Peyer's patch (tissue), 4 donors: ENCODE measurements at regions not wholly inside any gene's neighbourhood (a gene's known extent, or its start where the extent isn't known, plus 50 kb on each side); places are given as distances from the start of the nearest gene placed in this dataset.

Experiments used
- DNase-seq, 3 donors: peaks; one replicate each; pipeline ENCODE4 v3.0.0-alpha.2; 2017 to 2019
- H3K27ac ChIP-seq, 4 donors: fragments of 200-600 bp; sonication (generic); one replicate each; pipeline ENCODE4 v1.5.1; 2016 to 2019
- H3K27me3 ChIP-seq, 2 donors: fragments of 200-600 bp; sonication (generic); one replicate each; pipeline ENCODE4 v1.5.1; 2019
- H3K36me3 ChIP-seq, 3 donors: fragments of 200-600 bp; sonication (generic); one replicate each; pipeline ENCODE4 v1.5.1; 2016 to 2019
- H3K4me1 ChIP-seq, 4 donors: fragments of 200-600 bp; sonication (generic); one replicate each; pipeline ENCODE4 v1.5.1; 2016 to 2019
- H3K4me3 ChIP-seq, 4 donors: fragments of 200-600 bp; sonication (generic); 1 replicate in 3 of 4; 2 replicates in 1 of 4; pipeline ENCODE4 v1.5.1; 2016 to 2019; ENCODE audit warnings: mild to moderate bottlenecking in 1 of 4
- H3K9me3 ChIP-seq, 4 donors: fragments of 200-600 bp; sonication (generic); one replicate each; pipeline ENCODE4 v1.5.1; 2016 to 2019; ENCODE audit warnings: mild to moderate bottlenecking in 1 of 4
- POLR2A ChIP-seq, 2 donors: fragments of 450-650 bp; IDR thresholded peaks; one replicate each; pipeline ENCODE4 v1.5.1; 2017; ENCODE audit warnings: antibody characterized with exemption in 2 of 2, mild to moderate bottlenecking in 2 of 2, moderate library complexity in 2 of 2
- TF ChIP-seq, protein P1 (sequence below), 6 experiments: fragments of 450-650 bp in 4 of 6; fragments of 200-600 bp in 2 of 6; sonication (generic) in 1 of 6; IDR thresholded peaks; one replicate each; pipeline ENCODE4 v1.5.1; 2017 to 2019; ENCODE audit warnings: antibody characterized with exemption in 6 of 6, mild to moderate bottlenecking in 3 of 6, moderate library complexity in 1 of 6

GRCh38 chr6:19979059-19979458 lies 141.9 kb downstream of the ID4 start:
- no peaks in the 10 kb centered on the region for H3K9me3 ChIP-seq
- H3K4me3 ChIP-seq, result no peak overlapping the region
- TF ChIP-seq, protein P1, sequence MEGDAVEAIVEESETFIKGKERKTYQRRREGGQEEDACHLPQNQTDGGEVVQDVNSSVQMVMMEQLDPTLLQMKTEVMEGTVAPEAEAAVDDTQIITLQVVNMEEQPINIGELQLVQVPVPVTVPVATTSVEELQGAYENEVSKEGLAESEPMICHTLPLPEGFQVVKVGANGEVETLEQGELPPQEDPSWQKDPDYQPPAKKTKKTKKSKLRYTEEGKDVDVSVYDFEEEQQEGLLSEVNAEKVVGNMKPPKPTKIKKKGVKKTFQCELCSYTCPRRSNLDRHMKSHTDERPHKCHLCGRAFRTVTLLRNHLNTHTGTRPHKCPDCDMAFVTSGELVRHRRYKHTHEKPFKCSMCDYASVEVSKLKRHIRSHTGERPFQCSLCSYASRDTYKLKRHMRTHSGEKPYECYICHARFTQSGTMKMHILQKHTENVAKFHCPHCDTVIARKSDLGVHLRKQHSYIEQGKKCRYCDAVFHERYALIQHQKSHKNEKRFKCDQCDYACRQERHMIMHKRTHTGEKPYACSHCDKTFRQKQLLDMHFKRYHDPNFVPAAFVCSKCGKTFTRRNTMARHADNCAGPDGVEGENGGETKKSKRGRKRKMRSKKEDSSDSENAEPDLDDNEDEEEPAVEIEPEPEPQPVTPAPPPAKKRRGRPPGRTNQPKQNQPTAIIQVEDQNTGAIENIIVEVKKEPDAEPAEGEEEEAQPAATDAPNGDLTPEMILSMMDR (IDR thresholded peaks at IDR 0.05), result no peak
- no peak for TF ChIP-seq POLR2A (IDR thresholded peaks at IDR 0.05)
- H3K36me3 ChIP-seq, result no peaks in the 10 kb centered on the region
- no peaks in the 10 kb centered on the region for H3K27me3 ChIP-seq
- DNase-seq, result no peak
- H3K27ac ChIP-seq, result no peak overlapping the region
- H3K4me1 ChIP-seq, result no peaks in the 10 kb centered on the region

- Histone ChIP-seq H3K27me3 (no peaks in the 10 kb centered on the region), H3K4me1 (no peaks in the 10 kb centered on the region), H3K36me3 (no peaks in the 10 kb centered on the region), H3K4me3 (no peak overlapping the region), H3K27ac (no peak overlapping the region), H3K9me3 (no peaks in the 10 kb centered on the region)
- DNase-seq, result no peak
- TF ChIP-seq POLR2A (IDR thresholded peaks at IDR 0.05), result no peak
- TF ChIP-seq, protein P1 (IDR thresholded peaks at IDR 0.05), result no peak
Observed at GRCh38 chr6:19979986-19980385, 142.8 kb downstream of the ID4 start.

GRCh38 chr6:19983374-19983773 lies 146.2 kb downstream of the ID4 start:
- H3K36me3 ChIP-seq, result no peaks in the 10 kb centered on the region
- H3K4me3 ChIP-seq, result no peak overlapping the region
- H3K27me3 ChIP-seq, result no peaks in the 10 kb centered on the region
- DNase-seq, result no peak
- H3K4me1 ChIP-seq, result no peaks in the 10 kb centered on the region
- no peaks in the 10 kb centered on the region for H3K9me3 ChIP-seq
- H3K27ac ChIP-seq, result no peak overlapping the region
- TF ChIP-seq, protein P1 (IDR thresholded peaks at IDR 0.05), result no peak
- no peak for TF ChIP-seq POLR2A (IDR thresholded peaks at IDR 0.05)

DNA sequence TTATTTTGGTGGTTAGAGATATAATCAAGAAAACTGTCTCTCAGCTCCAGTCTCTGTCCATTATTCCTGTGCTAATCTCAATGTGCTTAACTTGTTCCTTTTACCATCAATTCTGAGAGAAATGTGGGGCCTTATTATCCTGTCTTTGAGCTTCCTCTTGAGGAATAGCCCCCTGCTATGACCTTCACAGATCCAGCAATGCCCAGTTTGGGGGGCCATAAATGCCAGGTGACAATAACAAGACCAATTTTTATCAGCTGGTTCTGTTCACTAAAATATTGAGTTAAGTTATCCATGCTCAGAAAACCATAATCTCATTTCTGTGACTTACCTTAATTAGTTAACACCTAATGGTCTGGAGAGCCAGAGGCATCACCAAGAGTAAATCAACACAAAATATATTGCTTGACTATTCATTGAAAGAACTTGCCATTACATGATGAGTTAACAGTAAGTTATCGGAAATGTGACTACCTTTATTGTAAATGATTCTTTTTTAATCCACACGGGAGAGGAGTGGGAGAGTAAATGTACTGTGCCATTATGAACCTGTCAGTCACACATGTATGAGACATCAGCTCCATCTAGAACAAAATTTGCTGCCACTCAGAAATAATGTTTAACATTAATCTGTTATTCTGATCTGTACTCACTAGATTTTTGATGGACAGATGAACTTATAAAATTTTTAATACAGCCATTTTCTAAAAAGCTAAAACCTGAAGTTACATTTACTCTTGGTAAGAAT lies 149.7 kb downstream of the ID4 start:
- Histone ChIP-seq H3K36me3 (no peaks in the 10 kb centered on the region), H3K9me3 (no peaks in the 10 kb centered on the region), H3K4me1 (no peaks in the 10 kb centered on the region), H3K27ac (no peak overlapping the region), H3K27me3 (no peaks in the 10 kb centered on the region), H3K4me3 (no peak overlapping the region)
- no peak for TF ChIP-seq POLR2A (IDR thresholded peaks at IDR 0.05)
- TF ChIP-seq, protein P1 (IDR thresholded peaks at IDR 0.05), result no peak
- DNase-seq, result no peak

- Histone ChIP-seq H3K27ac (no peak overlapping the region), H3K4me3 (no peak overlapping the region), H3K36me3 (no peaks in the 10 kb centered on the region), H3K4me1 (no peaks in the 10 kb centered on the region), H3K9me3 (no peaks in the 10 kb centered on the region), H3K27me3 (no peaks in the 10 kb centered on the region)
- TF ChIP-seq, protein P1 (IDR thresholded peaks at IDR 0.05), result no peak
- no peak for TF ChIP-seq POLR2A (IDR thresholded peaks at IDR 0.05)
- no peak for DNase-seq
Observed at GRCh38 chr6:19988555-19988954, 151.4 kb downstream of the ID4 start.
